ENCODE measurements at regions not wholly inside any gene's neighbourhood (a gene's known extent, or its start where the extent isn't known, plus 50 kb on each side); places are given as distances from the start of the nearest gene placed in this dataset.
"Not testable (repeated sequence)": the region's sequence is repeated elsewhere in the genome, so short reads cannot be mapped to it uniquely, and the experiment has no call there.

DNA sequence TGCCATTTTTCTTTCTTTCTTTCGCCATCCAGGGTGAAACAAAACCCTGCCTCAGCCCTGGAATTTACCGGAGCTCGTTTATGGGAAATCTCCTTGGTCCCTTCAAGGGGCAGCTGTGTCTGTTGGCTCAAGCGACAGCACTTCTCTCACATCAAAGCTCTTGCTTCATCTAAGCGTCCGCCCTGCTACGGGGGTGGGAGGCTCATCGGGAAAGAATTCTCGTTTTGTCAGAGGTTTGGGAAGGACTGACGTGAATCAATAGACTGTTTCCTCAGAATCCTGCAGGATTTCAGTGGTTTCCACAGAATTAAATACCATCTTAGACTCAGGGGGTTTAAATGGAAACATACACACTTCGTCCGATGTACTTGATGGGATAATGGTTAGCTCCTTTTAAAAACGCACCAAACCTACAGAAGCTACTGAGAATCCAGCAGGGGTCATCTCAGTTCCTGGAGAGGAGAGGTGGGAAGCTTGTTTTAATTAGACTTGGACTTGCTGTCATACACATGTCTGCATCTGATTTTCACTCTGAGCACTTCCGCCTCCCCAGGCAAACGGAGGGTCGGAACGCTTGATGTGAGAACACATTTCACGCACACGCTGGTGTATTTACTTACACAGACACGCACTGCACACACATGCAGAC is 91.6 kb downstream of the ASB1 start:
- intact Hi-C loops (cut with DNase I): loop anchor here in 1 of 2 donors (10.0 kb wide), 1 partner anchor 73 kb away; no protein-coding TSS in a partner anchor
- DNase-seq (ENCODE audit: low spot score): peak; percentile 51

DNA sequence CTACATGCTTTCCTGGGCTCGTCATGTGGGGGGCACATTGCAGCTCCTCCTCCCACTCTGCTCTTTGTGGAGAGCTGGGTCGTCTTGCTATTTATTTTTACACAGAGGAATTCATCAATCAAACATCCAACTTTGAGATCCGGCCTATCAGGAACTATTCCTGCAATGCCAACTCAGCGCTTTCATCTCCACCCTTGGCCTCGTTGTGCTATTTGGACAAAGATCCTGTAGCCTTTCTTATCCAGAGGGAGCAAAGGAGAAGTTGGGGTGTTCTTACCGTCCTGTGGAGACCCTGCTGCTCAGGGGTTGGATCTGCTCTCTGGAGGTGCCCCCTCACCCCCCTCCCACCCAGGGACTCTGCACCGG is 92.1 kb downstream of the ASB1 start:
- intact Hi-C loops (cut with DNase I): loop anchor here in 1 of 2 donors (10.0 kb wide), 1 partner anchor 74 kb away; no protein-coding TSS in a partner anchor
- no peak for DNase-seq (ENCODE audit: low spot score)

DNA sequence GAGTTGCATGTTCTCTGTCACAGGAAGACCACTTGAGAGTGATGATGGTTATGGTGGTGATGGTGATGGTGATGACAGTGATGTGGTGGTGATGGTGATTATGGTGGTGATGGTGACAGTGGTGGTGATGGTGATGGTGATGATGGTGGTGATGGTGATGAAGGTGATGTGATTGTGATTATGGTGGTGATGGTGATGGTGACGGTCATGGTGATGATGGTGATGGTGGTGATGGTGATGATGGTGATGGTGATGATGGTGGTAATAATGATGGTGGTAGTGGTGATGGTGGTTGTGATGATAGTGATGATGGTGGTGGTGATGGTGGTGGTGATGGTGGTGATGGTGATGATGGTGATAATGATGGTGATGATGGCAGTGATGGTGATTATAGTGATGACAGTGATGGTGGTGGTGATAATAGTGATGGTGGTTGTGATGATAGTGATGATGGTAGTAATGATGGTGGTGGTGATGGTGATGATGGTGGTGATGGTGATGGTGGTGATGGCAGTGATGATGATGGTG is 93.7 kb downstream of the ASB1 start:
- intact Hi-C loops (cut with DNase I): no loop called here
- no peak for DNase-seq (ENCODE audit: low spot score)

DNA sequence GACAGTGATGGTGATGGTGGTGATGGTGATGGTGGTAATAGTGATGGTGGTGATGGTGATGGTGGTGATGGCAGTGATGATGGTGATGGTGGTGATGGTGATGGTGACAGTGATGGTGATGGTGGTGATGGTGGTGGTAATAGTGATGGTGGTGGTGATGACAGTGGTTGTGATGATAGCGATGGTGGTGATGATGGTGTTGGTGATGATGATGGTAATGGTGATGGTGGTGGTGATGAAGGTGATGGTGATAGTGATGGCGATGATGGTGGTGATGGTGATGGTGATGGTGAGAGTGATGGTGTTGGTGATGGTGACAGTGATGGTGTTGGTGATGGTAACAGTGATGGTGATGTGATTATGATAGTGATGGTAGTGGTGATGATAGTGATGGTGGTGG is 94.3 kb downstream of the ASB1 start:
- intact Hi-C loops (cut with DNase I): no loop called here
- no peak for DNase-seq (ENCODE audit: low spot score)

DNA sequence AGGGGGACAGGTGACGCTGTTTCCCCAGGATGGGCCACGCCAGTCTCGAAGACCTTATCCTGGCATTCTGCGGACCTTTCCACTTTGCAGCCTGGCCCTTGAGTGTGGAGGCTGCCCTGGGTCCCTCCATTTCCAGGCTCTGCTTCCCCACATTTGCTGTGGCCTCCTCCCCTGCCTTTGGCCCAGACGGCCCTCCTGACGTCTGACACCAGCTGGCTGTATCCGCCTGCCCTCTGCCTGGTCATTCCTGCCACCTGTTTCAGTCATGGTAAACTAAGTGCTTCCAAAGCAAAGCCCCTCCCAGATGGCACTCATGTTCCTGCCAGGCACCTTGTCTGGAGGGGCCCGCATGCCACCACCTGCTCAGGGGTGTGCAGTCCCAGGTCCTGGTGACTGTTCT is 95.1 kb downstream of the ASB1 start:
- DNase-seq (ENCODE audit: low spot score): no peak
- intact Hi-C loops (cut with DNase I): no loop called here

DNA sequence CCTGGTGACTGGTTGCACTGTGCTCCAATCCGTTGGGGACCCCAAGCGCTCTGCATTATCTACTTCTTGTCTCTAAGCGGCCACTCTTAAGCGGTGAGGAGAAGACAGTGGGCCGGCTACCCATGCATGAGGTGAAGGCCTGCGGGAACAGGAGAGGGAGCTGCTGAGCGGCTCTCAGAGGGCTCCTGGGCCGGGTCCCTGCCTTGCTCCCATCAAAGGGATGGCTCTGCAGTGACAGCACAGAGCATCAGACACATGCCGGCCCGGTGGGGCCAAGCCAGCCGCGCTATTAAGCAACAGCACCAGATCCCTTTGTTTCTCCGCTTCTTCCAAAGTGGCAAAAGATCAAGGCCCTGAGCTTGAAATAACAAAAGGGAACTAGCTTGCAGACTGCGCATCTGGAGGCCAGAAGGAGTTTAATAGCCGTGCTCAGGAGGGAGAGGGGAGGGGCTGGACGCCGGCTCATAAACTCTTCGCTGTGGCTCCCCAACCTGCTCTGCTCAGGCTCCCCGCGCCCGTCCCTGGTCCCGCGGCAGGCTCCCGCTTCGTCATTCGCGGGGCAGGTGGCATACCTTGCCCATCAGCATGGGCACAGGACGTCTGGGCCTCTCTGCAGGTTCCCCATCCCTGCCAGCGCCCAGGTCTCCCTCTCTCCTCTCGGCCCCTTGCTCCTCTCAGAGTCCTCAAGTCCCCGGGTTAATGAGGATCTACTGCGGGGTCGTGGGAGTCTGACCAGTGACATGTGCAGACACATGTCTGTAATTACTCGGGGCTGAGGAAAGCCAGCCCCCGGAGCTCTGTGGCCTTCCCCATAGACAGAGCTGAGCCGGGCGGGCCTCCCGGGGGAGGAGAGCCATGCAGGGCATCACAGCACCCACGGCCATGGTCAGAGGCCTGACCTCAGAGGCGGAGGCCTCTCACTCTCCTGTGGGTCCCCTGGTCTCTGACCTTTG is 96.7 kb downstream of the ASB1 start:
- DNase-seq (ENCODE audit: low spot score): no peak
- intact Hi-C loops (cut with DNase I): no loop called here

DNA sequence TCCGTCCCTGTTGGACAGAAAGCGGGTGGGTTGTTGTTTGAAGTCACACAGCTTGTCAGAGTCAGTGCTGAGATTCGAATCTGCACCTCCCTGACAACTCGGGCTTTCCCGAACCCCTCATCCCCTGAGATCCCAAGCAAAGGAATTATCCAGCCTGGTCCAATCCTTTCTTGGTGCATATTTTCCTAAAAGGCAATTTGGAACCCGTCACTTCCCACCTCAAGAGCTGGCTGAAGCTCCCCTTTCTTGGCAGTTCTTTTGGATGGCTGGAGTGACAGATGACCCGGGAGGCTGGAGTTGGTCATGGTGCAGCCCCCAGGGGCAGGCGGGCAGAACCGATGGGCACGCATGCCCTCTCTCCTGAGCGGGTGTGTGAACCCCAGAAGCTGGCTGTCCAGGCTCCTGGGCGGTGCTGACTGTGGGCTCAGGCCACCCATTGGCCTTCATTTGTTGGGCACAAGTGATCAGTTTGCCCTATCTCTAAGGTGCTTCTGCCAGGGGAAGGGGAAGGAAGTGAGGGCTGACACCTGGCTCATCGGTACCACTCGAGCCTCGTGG is 97.8 kb downstream of the ASB1 start:
- intact Hi-C loops (cut with DNase I): no loop called here
- no peak for DNase-seq (ENCODE audit: low spot score)

DNA sequence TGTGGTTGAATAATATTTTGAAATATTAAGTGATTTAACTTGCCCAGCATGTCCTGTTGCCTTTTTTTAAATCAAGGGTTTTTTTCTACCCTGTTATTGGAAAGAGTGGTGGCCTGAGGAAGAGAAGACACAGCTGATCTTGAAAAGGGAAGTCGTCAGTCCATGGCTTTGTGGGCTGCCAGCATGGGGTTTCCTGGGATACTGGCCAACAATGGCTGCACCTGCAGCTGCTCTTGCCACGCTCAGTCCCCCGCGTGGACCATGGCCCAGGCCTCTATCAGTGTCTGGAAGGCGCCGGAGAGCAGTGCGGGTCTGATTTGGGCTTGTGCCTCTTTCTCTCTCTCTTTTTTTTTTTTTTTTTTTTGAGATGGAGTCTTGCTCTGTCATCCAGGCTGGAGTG is 99.3 kb downstream of the ASB1 start:
- intact Hi-C loops (cut with DNase I): loop anchor here in 1 of 2 donors (5.0 kb wide), 1 partner anchor 271 kb away; no protein-coding TSS in a partner anchor
- no peak for DNase-seq (ENCODE audit: low spot score)

DNA sequence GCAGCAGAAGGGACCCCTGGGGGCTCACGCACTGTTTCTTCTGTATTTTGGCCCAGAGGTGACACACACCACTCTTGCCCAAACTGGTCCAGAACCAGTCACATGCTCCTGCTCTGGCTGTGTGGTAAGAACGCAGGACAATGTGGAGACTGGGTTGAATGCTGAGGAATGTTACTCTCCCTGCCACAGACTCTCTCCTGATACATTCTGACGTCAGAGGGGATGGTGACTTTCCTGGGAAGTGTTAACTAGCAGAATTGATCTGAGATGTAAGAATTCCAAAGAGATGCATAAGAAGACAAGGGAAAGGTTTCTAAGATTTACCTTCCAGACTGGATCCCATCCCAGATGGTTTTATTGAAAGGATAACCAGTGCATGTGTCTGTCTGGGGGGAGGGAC is 100.8 kb downstream of the ASB1 start:
- intact Hi-C loops (cut with DNase I): loop anchor here in 1 of 2 donors (5.0 kb wide), 1 partner anchor 270 kb away; no protein-coding TSS in a partner anchor
- DNase-seq (ENCODE audit: low spot score): no peak

DNA sequence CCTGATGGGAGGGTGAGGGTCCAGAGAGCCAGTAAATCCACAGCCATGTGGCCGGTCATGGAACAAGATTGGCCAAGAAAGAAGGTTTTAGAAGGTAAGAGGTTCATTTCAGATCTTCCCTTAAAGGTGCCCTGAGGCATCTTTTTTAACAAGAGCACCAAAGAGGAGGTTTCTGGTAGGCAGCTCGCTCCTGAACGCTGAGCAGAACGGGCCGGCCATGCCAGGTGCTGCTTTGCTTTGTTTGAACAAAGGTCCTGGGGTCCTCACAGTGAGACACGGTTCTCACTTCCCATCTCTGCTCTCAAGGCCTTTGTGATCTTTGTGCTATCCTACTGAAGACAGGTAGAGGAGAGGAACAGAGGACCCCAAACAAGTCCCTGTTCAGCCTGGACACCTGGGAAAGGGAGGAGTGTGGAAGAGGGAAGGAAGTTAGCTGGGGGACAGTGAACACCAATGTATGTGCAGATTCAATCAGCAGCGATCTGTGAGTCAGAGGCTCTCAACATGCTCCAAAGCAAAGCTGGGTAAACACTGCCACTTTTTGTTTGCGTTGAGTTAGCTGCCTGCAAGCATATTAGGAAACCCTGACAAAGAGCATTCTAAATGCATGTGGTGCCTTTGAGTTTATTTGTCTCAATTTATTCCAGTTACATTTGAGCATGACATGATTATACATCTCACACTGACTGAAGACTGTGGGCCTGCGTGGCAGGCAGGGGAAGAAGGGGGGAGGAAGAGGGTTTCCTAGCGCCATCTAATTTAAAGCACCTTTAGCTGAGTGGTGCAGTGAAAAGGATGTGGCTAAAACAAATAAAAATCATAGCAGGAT is 102.4 kb downstream of the ASB1 start:
- intact Hi-C loops (cut with DNase I): loop anchor here in 1 of 2 donors (5.0 kb wide), 1 partner anchor 268 kb away; no protein-coding TSS in a partner anchor
- DNase-seq (ENCODE audit: low spot score): peak; percentile 42

DNA sequence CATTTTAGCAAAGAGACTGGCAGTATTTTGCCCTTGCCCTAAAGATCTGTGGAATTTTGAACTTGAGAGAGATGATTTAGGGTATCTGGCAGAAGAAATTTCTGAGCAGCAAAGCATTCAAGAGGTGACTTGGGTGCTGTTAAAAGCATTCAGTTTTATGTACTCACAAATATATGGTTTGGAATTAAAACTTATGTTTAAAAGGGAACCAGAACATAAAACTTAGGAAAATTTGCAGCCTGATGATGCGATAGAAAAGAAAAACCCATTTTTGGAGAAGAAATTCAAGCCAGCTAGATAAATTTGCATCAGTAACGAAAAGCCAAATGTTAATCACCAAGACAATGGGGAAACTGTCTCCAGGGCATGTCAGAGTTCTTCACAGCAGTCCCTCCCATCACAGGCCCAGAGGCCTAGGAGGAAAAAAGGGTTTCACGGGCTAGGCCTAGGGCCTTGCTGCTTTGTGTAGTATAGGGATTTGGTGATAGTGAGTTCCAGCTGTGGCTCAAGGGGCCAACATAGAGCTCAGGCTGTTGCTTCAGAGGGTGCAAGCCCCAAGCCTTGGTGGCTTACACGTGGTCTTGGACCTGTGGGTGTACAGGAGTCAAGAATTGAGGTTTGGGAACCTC is 104.4 kb downstream of the ASB1 start:
- peak; percentile 7 for DNase-seq (ENCODE audit: low spot score)
- intact Hi-C loops (cut with DNase I): not testable (repeated sequence)

DNA sequence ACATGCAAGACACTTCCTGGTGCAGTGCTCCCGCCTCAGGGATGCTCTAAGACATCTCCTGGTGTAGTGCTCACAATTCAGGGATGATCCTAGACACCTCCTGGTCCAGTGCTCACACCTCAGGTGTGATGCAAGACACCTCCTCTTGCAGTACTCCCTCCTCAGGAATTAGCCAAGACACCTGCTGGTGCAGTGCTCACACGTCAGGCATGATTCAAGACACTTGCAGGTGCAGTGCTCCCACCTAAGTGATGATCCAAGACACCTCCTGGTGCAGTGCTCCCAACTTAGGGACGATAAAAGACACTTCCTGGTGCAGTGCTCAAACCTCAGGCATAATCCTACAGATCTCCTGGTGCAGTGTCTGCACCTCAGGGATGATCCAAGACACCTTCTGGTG is 117.0 kb downstream of the ASB1 start:
- DNase-seq (ENCODE audit: low spot score); intact Hi-C loops (cut with DNase I): not testable (repeated sequence)

DNA sequence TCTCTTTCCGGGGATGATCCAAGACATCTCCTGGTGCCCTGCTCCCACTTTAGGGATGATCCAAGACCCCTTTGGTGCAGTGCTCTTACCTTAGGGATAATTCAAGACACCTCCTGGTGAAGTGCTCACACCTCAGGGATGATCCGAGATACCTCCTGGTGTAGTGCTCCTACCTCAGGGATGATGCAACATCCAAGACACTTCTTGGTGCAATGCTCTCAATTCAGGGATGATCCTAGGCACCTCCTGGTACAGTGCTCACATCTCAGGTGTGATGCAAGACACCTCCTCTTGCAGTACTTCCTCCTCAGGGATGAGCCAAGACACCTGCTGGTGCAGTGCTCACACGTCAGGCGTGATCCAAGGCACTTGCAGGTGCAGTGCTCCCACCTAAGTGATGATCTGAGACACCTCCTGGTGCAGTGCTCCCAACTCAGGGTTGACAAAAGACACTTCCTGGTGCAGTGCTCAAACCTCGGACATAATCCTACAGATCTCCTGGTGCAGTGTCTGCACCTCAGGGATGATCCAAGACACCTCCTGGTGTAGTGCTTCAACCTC is 122.3 kb downstream of the ASB1 start:
- no peak for DNase-seq (ENCODE audit: low spot score)
- intact Hi-C loops (cut with DNase I): no loop called here

DNA sequence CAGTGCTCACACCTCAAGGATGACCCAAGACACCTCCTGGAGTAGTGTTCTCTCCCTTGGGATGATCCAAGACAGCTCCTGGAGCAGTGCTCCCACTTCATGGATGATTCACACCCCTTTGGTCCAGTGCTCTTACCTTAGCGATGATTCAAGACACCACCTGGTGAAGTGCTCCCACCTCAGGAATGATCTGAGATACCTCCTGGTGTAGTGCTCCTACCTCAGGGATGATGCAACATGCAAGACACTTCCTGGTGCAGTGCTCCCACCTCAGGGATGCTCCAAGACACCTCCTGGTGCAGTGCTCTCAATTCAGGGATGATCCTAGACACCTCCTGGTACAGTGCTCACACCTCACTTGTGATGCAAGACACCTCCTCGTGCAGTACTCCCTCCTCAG is 123.1 kb downstream of the ASB1 start:
- intact Hi-C loops (cut with DNase I): no loop called here
- no peak for DNase-seq (ENCODE audit: low spot score)

DNA sequence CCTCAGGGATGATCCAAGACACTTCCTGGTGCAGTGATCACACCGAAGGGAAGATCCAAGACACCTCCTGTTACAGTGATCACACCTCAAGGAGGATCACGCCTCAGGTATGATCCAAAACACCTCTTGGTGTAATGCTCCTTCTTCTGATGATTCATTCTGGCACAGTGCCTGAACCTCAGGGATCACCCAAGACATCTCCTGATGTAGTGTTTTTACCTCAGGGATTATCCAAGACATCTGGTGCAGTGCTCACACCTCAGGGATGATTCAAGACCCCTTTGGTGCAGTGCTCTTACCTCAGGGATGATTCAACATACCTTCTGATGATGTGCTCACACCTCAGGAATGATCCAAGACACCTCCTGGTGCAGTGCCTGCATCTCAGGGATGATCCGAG is 124.4 kb downstream of the ASB1 start:
- no peak for DNase-seq (ENCODE audit: low spot score)
- intact Hi-C loops (cut with DNase I): no loop called here

DNA sequence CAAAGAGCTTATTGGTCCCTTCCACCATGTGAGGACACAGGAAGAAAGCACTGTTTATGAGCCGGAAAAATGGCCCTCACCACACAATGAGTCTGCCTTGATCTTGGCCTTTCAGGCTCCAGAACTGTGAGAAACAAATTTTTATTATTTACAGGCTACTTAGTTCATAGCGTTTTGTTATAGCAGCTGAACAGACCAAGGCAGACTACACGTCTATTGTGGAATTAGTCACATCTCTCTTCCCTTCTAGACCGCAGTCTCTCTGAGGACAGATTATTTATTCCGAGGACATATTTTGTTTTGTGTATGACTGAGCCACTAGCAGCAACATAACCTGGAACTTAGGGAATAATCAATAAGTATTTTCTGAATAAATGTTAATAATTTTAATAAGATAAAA is 125.5 kb downstream of the ASB1 start:
- intact Hi-C loops (cut with DNase I): no loop called here
- no peak for DNase-seq (ENCODE audit: low spot score)

DNA sequence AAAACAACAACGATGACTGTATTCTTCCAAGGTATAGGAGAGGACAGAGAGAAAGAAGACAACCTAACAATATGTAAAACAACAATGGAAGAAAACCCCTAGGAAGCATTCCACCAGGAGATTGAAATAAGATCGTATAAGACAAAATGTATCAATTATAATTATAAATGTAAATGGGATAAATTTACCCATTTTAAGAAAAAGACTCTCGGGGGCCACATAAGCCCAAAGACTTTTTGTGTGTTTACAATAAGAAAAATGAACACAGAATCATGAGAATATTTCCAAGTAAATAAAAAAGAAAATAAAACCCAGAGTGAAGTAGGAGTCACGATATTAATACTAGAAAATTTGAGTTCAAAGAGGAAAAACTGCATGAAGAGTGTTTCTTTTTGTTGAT is 126.4 kb downstream of the ASB1 start:
- intact Hi-C loops (cut with DNase I): no loop called here
- no peak for DNase-seq (ENCODE audit: low spot score)

Data from posterior vena cava (tissue), 2 donors.